ENCODE measurements at regions not wholly inside any gene's neighbourhood (a gene's known extent, or its start where the extent isn't known, plus 50 kb on each side); places are given as distances from the start of the nearest gene placed in this dataset.

DNA sequence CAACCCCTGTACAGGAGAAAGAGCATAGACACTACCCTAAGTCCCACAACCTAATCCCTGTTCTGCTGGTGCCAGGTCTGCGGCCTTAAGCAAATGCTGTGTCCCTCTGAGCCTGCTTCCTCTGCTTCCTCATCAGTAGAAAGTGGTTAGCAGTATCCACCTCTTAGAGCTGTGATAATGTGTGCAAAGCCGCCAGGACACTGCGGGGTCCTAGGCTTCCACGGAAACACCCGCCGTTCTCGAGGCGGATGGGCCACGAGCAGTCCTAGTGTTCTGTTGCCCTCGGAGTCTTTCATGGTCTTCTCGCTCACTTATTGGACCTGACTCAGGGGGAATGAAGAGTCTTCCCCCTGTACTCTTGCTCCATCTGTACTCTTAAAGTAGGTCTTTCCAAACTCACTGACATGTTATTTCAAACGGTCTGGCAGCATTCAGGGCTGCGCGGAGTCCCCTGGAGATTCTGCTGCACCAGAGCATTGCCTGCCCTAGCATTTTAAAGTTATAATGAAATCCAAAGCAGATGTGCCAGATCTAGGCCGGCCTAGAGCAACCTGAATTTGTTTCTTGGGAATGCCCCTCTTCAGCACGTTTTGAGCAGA, 107.2 kb upstream of the ZNF236 start:
- TF ChIP-seq CTCF (IDR thresholded peaks at IDR 0.05) (no peak), POLR2A (IDR thresholded peaks at IDR 0.05) (no peak), EP300 (IDR thresholded peaks at IDR 0.05) (no peak)
